GM19238 (cell line): ENCODE measurements at regions not wholly inside any gene's neighbourhood (a gene's known extent, or its start where the extent isn't known, plus 50 kb on each side); places are given as distances from the start of the nearest gene placed in this dataset.
"Not testable (repeated sequence)": the region's sequence is repeated elsewhere in the genome, so short reads cannot be mapped to it uniquely, and the experiment has no call there.

Source experiments
- DNase-seq: peaks from one replicate; pipeline ENCODE4 v3.0.0; 2011; ENCODE audit warnings: low spot score; ENCODE audit not compliant: insufficient read length

GRCh38 chr5:87042554-87042953, 225.1 kb upstream of the RASA1 start:
- no peak for DNase-seq

- DNase-seq, result no peak
Measured at GRCh38 chr5:87048156-87048555, 219.5 kb upstream of the RASA1 start.

DNA sequence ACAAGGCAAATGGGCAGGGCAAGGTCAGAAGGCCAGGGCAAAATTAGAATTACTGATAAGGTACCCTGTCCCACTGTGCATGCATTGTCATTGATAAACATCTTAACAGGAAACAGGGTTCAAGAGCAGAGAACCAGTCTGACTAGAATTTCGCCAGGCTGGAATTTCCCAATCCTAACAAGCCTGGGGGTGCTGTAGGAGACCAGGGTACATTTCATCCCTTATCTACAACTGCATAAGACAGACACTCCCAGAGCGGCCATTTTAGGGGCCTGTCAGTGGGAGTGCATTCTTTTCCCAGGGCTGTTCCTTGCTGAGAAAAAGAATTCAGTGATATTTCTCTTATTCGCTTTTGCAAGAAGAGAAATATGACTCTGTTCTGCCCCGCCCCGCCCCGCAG, 218.7 kb upstream of the RASA1 start:
- DNase-seq, result not testable (repeated sequence)

GRCh38 chr5:87051502-87052113, 216.1 kb upstream of the RASA1 start:
- DNase-seq, result no peak

DNA sequence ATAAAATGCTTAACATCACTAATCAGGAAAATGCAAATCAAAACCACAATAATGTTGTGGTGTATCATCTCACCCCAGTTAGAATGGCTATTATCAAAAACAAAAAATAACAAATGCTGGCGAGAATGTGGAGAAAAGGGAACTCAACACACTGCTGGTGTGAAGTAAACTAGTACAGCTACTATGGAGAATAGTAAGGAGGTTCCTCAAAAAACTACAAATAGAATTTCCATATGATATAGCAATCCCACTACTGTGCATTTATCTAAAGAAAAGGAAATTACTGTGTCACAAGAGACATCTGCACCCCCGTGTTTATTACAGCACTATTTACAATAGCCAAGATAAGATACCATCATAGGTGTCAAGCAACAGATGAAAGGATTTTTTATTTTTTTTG, 214.5 kb upstream of the RASA1 start:
- no peak for DNase-seq

- no peak for DNase-seq
Measured at GRCh38 chr5:87054821-87055220, 212.9 kb upstream of the RASA1 start.

GRCh38 chr5:87061046-87061445, 206.6 kb upstream of the RASA1 start:
- no peak for DNase-seq

DNA sequence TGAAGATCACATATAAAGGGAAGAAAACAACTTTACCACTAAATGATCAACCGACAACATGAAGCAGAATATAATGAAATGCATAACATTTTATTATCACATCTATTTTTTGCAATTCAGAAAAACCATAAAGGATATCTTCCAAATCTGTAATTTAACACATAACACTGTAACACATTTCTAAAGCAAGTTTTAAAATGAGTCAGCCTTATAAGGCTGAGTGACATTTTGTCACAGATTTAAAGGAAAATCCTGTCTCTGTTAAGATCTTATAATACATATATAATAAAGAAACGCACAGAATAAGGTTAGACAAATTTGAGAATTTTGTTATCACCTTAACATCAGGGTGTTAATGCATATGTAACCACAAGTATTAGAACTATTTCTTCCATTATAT, 198.4 kb upstream of the RASA1 start:
- no peak for DNase-seq

DNA sequence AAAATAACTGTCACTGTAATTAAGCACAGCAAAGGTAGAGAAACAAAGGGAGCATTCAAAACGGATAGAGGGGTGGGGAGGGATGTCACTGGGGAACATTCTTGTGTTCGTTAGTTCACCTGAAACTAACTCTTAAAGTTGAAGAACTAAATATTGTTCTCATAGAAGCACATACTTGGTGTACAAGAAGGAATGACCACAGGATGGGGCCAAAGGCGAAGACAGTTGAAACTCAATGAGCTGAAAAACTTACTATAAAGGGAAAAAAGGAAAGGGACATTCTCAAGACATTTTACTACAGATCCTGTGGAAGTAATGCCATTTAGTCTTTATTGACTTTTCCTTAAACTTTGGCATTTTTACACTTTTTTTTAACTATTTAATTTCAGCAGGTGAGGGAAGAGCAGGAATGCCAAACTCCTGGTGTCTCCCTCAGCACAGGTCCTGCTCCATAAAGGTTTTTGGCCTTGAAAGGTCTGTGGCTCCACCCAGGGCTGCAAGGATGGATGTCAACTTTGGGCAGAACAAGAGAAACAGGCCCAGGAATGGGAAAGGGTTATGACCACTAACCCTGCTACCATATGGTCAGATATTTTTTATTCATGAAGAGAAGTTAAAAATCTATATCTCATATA, 197.6 kb upstream of the RASA1 start:
- no peak for DNase-seq

GRCh38 chr5:87074072-87074471, 193.6 kb upstream of the RASA1 start:
- DNase-seq, result no peak

DNA sequence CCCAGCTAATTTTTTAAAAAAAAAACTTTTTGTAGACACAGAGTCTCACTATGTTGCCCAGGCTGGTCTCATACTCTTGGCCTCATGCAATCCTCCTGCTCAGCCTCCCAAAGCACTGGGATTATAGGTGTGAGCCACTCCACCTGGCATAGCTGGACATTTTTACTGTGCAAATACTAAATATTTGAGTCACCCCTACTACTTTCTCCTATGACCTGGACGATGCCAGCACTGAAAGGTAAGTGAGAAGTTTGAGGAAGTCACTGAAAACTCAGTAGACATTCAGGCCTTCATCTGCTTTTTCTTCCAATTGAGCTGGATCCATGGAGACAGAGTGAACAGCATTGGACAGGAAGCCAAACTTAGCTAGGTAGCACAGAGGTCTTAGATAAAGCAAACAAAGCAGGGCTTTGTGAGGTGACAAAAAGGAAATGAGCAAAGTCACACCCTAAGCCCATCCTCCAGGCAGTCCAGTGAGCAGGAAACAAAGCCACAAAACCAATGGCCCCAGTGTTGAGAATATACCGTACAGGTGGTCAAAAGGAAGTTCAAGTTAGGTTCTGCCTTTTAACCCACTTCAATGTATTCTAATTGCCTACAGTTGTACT, 192.6 kb upstream of the RASA1 start:
- DNase-seq, result peak; percentile 13

GRCh38 chr5:87076411-87076810, 191.3 kb upstream of the RASA1 start:
- no peak for DNase-seq

DNA sequence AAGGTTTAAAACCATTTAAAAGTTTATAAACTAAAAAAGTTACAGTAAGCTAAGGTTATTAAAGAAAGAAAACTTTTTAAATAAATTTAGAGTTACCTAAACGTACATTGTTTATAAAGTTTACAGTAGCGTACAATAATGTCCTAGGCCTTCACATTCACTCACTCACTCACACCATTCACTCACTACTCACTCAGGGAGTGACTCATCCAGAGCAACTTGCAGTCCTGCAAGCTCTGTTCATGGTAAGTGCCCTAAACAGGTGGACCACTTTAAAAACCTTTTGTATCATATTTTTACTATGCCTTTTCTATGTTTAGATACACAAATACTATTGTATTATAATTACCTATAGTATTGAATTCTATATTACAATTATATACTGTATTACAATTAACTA, 190.8 kb upstream of the RASA1 start:
- no peak for DNase-seq

GRCh38 chr5:87079219-87079618, 188.5 kb upstream of the RASA1 start:
- no peak for DNase-seq

DNA sequence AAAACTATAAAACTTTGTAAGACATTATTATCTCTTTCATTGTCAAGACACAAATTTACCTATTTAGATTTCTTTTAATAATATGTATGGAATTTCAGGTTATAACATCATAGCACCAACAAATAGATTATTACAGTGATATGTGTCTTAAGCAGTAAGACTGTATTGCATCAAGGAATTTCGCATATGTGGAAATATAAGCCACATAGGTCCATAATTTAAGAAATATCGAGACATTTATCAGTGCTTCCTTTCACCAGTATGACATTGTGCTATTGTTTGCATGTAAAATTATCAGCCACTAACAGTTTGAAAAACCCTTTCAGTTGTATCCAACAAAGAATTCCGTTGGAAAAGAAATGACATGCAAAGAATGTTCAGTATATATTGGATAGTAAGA, 186.7 kb upstream of the RASA1 start:
- no peak for DNase-seq

DNA sequence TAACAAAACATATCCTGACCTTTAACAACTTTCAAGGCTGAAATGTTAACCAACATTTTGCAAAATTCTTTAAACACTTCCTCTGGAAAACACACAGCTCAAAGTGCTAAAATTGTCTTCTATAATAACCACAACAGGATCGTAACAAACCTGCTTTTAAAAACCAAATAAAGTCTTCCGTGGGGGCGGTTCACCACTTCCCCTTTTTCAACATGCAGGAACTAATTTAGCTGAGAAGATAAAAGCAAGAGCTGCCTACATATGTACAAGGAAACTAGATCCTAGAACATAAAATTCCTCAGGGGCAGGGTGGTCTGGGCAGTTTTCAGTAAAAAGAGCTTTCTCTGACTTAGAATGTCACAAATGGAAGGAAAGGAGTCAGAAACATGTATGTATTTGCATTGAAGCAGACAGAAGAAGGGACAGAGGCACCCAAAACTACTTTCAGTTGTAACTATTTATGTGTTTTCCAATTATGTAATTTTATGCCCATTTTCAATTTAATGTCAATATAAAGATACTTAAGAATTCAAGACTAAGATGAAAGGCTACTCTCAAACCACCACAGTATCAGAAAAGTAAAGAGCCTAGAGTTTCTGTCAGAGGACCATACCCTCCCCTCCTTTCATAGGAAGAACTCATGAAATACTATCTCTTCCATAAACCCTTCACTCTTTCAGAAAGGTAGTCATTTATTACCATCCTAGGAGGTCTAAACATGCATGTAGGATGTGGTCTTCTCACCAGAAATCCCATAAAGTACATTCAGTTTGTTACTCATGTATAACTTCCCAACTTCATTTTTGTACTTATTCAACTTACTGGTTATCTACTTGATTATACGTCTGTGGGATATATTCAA, 185.9 kb upstream of the RASA1 start:
- DNase-seq, result peak; percentile 23

GRCh38 chr5:87094347-87094746, 173.3 kb upstream of the RASA1 start:
- DNase-seq, result no peak

DNA sequence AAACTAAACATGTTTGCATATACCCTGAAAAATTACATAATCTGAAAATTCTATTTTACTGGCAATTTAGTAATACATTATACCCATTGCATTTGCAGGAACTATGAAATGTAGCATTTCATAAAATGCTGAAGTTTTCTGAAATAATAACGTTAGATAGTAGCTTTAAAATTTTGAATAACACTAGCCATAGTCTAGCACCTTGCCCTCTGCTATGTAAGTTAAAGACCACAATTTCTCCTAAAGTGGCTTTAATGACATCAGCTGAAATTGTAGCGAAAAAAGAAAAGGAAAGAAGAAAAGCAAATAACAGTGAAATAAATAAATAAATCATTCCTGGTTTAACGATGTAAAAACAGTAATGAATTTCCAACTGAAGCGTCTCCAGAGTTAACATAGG, 172.8 kb upstream of the RASA1 start:
- DNase-seq, result no peak

DNA sequence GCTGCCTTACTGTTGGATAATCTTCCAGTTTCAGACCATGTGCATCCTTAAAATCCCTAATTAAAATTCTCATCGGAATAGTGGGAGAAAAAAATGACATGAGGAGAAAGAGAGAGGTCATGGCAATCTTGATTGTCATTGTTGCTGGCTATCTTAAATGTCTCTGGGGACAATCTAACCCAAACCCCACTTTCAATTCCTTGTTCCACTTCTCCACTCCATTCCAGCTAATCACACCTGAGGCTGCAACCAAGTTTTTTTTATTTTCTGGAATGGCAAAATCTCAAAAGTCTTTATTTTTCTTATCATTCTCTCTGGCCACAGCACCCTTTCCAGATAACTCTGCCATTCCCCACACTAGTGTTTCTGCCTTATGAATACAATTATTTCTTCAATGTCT, 171.9 kb upstream of the RASA1 start:
- no peak for DNase-seq

DNA sequence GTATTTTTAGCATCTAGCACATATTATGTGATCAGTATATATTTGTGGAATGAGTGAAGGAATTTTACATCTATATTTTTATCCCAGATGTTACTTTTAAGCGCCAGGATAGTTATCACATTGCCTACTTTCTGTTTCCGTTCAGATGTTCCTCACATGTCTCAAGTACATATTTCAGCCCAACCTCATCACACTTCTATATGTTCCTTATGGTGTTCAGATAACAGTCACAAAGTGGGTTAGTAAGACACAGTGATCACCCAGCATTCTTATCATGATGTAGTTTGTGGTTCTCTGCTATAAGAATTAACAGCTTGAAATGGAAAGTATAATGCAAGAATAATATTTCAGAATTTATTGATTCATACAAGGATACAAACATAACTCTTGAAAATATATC, 170.0 kb upstream of the RASA1 start:
- DNase-seq, result no peak

DNA sequence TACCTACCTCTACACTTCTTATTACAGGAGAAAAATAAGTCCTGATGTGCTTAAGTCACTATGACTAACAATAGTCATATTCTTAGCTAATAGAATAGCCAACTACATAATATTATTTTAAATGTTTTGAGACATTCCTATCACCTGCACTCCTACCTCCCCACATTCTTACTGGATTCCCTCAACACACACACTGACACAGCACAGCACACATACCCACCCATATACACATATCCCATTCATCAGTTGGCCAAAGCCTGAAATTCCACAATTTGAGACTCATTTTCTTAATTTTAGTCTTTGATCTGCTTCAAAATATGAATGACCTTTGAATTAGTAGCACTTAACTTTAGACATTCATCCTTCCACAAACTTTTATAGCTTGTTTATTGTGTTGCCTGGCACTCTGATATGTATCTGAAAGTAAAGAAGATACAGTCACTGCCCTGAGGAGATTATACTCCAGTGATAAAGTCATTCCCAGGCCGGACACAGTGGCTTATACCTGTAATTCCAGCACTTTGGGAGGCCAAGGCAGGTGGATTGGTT, 168.3 kb upstream of the RASA1 start:
- DNase-seq, result no peak

DNA sequence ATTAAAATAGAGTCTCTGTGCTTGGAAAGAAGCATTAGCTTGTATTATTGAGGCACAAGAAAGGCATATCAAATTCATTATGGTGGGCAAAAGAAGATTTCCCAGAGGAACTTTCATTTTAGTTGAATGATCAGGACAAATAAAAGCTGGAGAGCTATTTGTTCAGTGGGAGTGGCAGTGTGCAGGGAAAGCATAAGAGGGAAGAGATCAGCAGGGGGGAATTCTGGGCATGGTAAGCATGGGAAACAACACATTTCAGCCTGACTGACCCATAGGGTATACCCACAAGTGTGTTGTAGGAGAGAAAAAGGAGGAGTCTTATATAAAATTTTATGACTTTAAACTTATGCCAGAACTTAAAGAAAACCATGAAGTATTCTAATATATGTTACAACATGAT, 167.7 kb upstream of the RASA1 start:
- no peak for DNase-seq
